T-cell (primary cell): ENCODE measurements at regions not wholly inside any gene's neighbourhood (a gene's known extent, or its start where the extent isn't known, plus 50 kb on each side); places are given as distances from the start of the nearest gene placed in this dataset.

ENCODE experiments used
- ATAC-seq, 4 experiments: fragments of 200-7000 bp in 3 of 4; fragments of 150-1000 bp in 1 of 4; cut with Tn5 transposase; replicated peaks in 1 of 4; 1 replicate in 3 of 4; 2 replicates in 1 of 4; pipeline ENCODE4 v1.10.0; 2021; ENCODE audit warnings: moderate library complexity in 3 of 4, mild to moderate bottlenecking in 2 of 4, moderate number of reproducible peaks in 1 of 4
- CTCF ChIA-PET, 2 donors: fragments of 300-600 bp; sonication (Branson Sonifier 250); formaldehyde crosslinking; loops; one replicate each; lab custom pipeline; 2022; ENCODE audit warnings: antibody characterized with exemption in 2 of 2; lab: Charles Lee
- POLR2A ChIA-PET, 2 donors: fragments of 300-600 bp; sonication (Branson Sonifier 250); formaldehyde crosslinking; loops; one replicate each; lab custom pipeline; 2022; ENCODE audit warnings: antibody characterized with exemption in 2 of 2; lab: Charles Lee
- DNase-seq, 35 experiments: peaks; one replicate each; pipeline versions ENCODE4 v3.0.0 to v3.0.0-alpha.2; 2013 to 2023
- H3K27ac ChIP-seq: one replicate; pipeline ENCODE4 v1.5.1; 2013; ENCODE audit warnings: low read length
- H3K27me3 ChIP-seq, 2 experiments: replicated peaks in 1 of 2; 1 replicate in 1 of 2; 2 replicates in 1 of 2; pipeline versions ENCODE4 v1.6.1 to v1.7.0; 2013; ENCODE audit warnings: low read length in 1 of 2, mixed read lengths in 1 of 2; ENCODE audit not compliant: control insufficient read depth in 2 of 2, insufficient read depth in 2 of 2; ENCODE audit errors: extremely low read depth in 1 of 2
- H3K36me3 ChIP-seq, 2 donors: 1 replicate in 1 of 2; 2 replicates in 1 of 2; pipeline versions ENCODE4 v1.6.1 to v1.7.0; 2013; ENCODE audit warnings: low read length in 1 of 2; ENCODE audit not compliant: control insufficient read depth in 2 of 2, insufficient read depth in 1 of 2; ENCODE audit errors: extremely low read depth in 1 of 2
- H3K4me1 ChIP-seq, 2 experiments: 1 replicate in 1 of 2; 2 replicates in 1 of 2; pipeline versions ENCODE4 v1.6.1 to v1.7.0; 2013; ENCODE audit warnings: low read length in 2 of 2, mixed read lengths in 1 of 2; ENCODE audit not compliant: insufficient read depth in 2 of 2, control insufficient read depth in 1 of 2; ENCODE audit errors: extremely low read depth in 1 of 2
- H3K4me3 ChIP-seq, 2 donors: 1 replicate in 1 of 2; 2 replicates in 1 of 2; pipeline versions ENCODE4 v1.5.1 to v1.7.0; 2013; ENCODE audit warnings: mild to moderate bottlenecking in 2 of 2, low read length in 1 of 2, moderate library complexity in 1 of 2; ENCODE audit not compliant: control insufficient read depth in 1 of 2; ENCODE audit errors: extremely low read depth in 1 of 2
- H3K9me3 ChIP-seq: 2 replicates; pipeline ENCODE4 v1.7.0; 2013
- H3K27ac Mint-ChIP-seq, 2 donors: one replicate each; pipeline ENCODE4 v1.8.0; 2020 to 2021; ENCODE audit warnings: mild to moderate bottlenecking in 2 of 2, mixed read lengths in 2 of 2
- H3K27me3 Mint-ChIP-seq, 2 donors: one replicate each; pipeline ENCODE4 v1.8.0; 2021 to 2022; ENCODE audit warnings: mixed read lengths in 2 of 2
- H3K36me3 Mint-ChIP-seq: one replicate; pipeline ENCODE4 v1.8.0; 2021; ENCODE audit warnings: mixed read lengths
- H3K4me1 Mint-ChIP-seq, 3 donors: one replicate each; pipeline ENCODE4 v1.8.0; 2020 to 2022; ENCODE audit warnings: mixed read lengths in 3 of 3, mild to moderate bottlenecking in 1 of 3
- H3K4me3 Mint-ChIP-seq, 3 donors: one replicate each; pipeline ENCODE4 v1.8.0; 2020 to 2022; ENCODE audit warnings: mild to moderate bottlenecking in 3 of 3, mixed read lengths in 3 of 3, moderate library complexity in 3 of 3
- H3K9me3 Mint-ChIP-seq, 3 donors: one replicate each; pipeline ENCODE4 v1.8.0; 2020 to 2022; ENCODE audit warnings: mixed read lengths in 3 of 3
- WGBS: methylation state at CpG from one replicate; pipeline ENCODE4 v1.1.5; 2013; ENCODE audit warnings: missing lambda C conversion rate; ENCODE audit not compliant: insufficient coverage; 5-methylcytosine and 5-hydroxymethylcytosine counted together

DNA sequence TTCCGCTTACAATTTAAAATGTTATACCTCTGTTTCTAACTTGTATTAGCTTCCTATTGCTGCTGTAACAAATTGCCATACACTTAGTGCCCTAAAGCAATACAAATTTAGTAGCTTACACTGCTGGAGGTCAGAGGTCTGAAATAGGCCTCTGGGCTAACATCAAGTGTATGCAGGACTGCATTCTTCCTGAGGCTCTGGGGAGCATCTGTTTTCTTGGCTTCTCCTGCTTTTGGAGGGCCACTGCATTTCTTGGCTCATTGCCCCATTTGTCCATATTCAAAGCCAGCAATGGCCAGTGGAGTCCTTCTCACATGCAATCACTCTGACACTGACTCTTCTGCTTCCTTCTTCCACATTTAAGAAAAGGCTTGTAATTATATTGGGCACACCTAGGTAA, 639.8 kb upstream of the INTU start:
- DNase-seq, result no peak
- ATAC-seq, result no peak
- CTCF ChIA-PET, result no interaction called here
- Mint-ChIP-seq H3K4me3 (no peak overlapping the region), H3K9me3 (peaks cover 0 to 13% (median 8%) of the 10 kb centered on the region in 3 donors), H3K27me3 (no peaks in the 10 kb centered on the region), H3K36me3 (no peaks in the 10 kb centered on the region), H3K4me1 (no peaks in the 10 kb centered on the region), H3K27ac (no peak overlapping the region)
- 80% methylated on average over 1 of the region's 1 CpG for WGBS
- Histone ChIP-seq H3K4me1 (no peaks in the 10 kb centered on the region), H3K4me3 (no peak overlapping the region), H3K9me3 (no peaks in the 10 kb centered on the region), H3K27me3 (no peaks in the 10 kb centered on the region), H3K27ac (no peak overlapping the region), H3K36me3 (no peaks in the 10 kb centered on the region)
- POLR2A ChIA-PET, result no interaction called here

DNA sequence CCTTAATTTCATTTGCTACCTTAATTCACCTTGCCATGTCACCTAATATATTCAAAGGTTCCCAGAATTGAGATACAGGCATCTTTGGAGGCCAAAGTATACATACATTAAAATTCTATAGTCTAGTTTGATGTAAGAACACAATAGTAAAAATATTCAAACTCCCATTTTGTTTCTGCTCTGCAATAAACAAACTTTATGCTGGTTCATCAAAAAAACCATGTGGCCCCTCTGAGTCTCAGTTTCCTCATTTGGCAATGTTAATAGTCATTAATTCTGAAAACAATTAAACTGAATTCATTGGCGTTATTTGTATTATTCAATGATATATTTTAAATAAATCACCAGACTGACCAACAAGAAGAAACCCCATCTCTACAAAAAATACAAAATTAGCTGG, 639.4 kb upstream of the INTU start:
- Mint-ChIP-seq H3K4me3 (no peak overlapping the region), H3K36me3 (no peaks in the 10 kb centered on the region), H3K9me3 (peaks cover 0 to 14% (median 8%) of the 10 kb centered on the region in 3 donors), H3K4me1 (no peaks in the 10 kb centered on the region), H3K27me3 (no peaks in the 10 kb centered on the region), H3K27ac (no peak overlapping the region)
- Histone ChIP-seq H3K4me1 (no peaks in the 10 kb centered on the region), H3K4me3 (no peak overlapping the region), H3K9me3 (no peaks in the 10 kb centered on the region), H3K36me3 (no peaks in the 10 kb centered on the region), H3K27me3 (no peaks in the 10 kb centered on the region), H3K27ac (no peak overlapping the region)
- no peak for DNase-seq
- ChIA-PET CTCF (no interaction called here), POLR2A (no interaction called here)
- no peak for ATAC-seq
- no CpG with 5 or more reads among the region's 1 CpG for WGBS

DNA sequence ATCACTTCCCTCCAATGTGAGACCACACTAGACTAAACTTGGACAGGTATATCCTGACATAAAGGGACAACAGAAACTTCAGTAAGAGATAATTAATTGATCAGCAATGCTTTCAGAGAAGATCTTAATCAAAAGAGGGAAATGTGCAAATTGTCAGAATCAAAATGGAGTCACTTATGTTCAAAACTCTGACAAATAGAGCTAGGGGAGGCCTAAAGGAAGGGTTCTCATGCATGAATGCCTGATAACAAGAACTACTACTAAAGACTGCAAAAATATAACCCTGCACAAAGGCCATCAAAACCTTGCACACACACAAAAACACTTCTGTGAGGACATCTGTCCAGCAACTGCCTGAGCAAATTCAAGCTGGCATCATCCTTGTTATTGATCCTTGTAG, 637.5 kb upstream of the INTU start:
- H3K4me3 Mint-ChIP-seq, result no peak overlapping the region
- POLR2A ChIA-PET, result no interaction called here
- Histone ChIP-seq H3K36me3 (no peaks in the 10 kb centered on the region), H3K4me1 (no peaks in the 10 kb centered on the region), H3K27ac (no peak overlapping the region), H3K27me3 (no peaks in the 10 kb centered on the region), H3K4me3 (no peak overlapping the region), H3K9me3 (no peaks in the 10 kb centered on the region)
- peaks cover 0 to 13% (median 12%) of the 10 kb centered on the region in 3 donors for H3K9me3 Mint-ChIP-seq
- DNase-seq (no peak), ATAC-seq (no peak)
- H3K36me3 Mint-ChIP-seq, result no peaks in the 10 kb centered on the region
- H3K4me1 Mint-ChIP-seq, result no peaks in the 10 kb centered on the region
- H3K27ac Mint-ChIP-seq, result no peak overlapping the region
- CTCF ChIA-PET, result no interaction called here
- no peaks in the 10 kb centered on the region for H3K27me3 Mint-ChIP-seq

DNA sequence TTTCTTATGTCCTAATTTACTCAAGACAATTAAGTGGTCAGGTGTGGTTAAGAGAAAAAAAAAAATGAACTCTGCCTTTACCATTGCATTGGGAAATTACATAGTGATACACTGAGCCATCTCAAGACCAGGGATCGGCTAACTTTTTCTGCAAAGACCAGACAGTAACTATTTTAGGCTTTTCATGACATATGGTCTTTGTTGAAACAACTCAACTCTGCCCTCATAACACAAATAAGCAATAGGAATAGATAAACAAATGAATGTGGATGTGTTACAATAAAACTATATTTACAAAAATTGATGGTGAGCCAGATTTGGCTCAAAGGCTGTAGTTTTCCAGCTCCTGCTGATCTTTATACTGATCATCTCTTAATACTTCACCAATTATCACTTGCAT, 632.6 kb upstream of the INTU start:
- Histone ChIP-seq H3K36me3 (no peaks in the 10 kb centered on the region), H3K9me3 (no peaks in the 10 kb centered on the region), H3K4me3 (no peak overlapping the region), H3K4me1 (no peaks in the 10 kb centered on the region), H3K27ac (no peak overlapping the region), H3K27me3 (no peaks in the 10 kb centered on the region)
- Mint-ChIP-seq H3K4me3 (no peak overlapping the region), H3K9me3 (peaks cover 0 to 9% (median 3%) of the 10 kb centered on the region in 3 donors), H3K4me1 (no peaks in the 10 kb centered on the region), H3K36me3 (no peaks in the 10 kb centered on the region), H3K27me3 (no peaks in the 10 kb centered on the region), H3K27ac (no peak overlapping the region)
- no peak for ATAC-seq
- DNase-seq, result no peak
- WGBS, result no CpG with 5 or more reads among the region's 1 CpG
- CTCF ChIA-PET, result no interaction called here
- POLR2A ChIA-PET, result no interaction called here

DNA sequence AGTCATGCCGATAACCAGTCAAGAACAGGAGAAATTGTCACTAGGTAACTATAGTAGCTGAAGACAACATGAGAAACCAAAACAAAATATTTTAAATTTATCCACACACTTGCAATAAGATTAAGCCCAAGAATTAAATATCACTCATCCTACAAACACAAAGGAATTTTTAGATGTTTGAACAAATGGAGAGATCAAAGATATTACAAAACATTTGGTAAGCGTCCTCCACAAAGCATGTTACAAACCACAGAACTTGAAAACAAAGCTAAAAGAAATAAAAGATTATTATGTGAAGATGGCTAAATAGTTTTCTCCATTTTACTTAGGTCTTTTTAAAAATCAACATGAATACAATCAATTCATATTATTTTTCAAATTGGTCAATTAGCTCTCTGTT, 631.9 kb upstream of the INTU start:
- Histone ChIP-seq H3K9me3 (no peaks in the 10 kb centered on the region), H3K27me3 (no peaks in the 10 kb centered on the region), H3K4me3 (no peak overlapping the region), H3K4me1 (no peaks in the 10 kb centered on the region), H3K36me3 (no peaks in the 10 kb centered on the region), H3K27ac (no peak overlapping the region)
- ChIA-PET CTCF (no interaction called here), POLR2A (no interaction called here)
- Mint-ChIP-seq H3K36me3 (no peaks in the 10 kb centered on the region), H3K27me3 (no peaks in the 10 kb centered on the region), H3K9me3 (peaks cover 2 to 12% (median 3%) of the 10 kb centered on the region in 3 donors), H3K4me1 (no peaks in the 10 kb centered on the region), H3K4me3 (no peak overlapping the region), H3K27ac (no peak overlapping the region)
- WGBS, result no CpG with 5 or more reads among the region's 2 CpGs
- DNase-seq (no peak), ATAC-seq (no peak)

DNA sequence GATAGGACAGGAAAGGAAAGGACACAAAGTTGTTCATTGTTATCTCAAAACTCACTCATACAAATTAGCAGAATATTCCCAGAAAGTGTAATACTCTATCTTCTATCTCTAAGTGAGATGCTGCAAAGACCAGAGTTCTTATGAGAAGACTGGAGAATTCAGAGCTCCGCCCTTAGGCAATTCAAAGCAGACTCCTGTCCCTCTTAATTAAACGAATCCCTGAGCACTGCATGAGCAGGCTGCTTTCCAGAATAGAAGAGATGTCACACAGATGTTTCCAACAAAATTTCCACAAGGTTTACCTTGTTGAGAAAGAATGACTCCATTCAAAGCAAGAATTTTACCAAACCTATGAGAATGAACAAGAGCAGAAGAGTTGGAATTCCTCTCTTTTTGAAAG, 630.8 kb upstream of the INTU start:
- POLR2A ChIA-PET, result no interaction called here
- Histone ChIP-seq H3K9me3 (no peaks in the 10 kb centered on the region), H3K27me3 (no peaks in the 10 kb centered on the region), H3K4me3 (no peak overlapping the region), H3K4me1 (no peaks in the 10 kb centered on the region), H3K36me3 (no peaks in the 10 kb centered on the region), H3K27ac (no peak overlapping the region)
- Mint-ChIP-seq H3K27me3 (no peaks in the 10 kb centered on the region), H3K4me3 (no peak overlapping the region), H3K9me3 (peaks cover 2 to 12% (median 3%) of the 10 kb centered on the region in 3 donors), H3K36me3 (no peaks in the 10 kb centered on the region), H3K4me1 (no peaks in the 10 kb centered on the region), H3K27ac (no peak overlapping the region)
- CTCF ChIA-PET, result no interaction called here
- WGBS, result no CpG with 5 or more reads among the region's 2 CpGs
- ATAC-seq (no peak), DNase-seq (no peak)

DNA sequence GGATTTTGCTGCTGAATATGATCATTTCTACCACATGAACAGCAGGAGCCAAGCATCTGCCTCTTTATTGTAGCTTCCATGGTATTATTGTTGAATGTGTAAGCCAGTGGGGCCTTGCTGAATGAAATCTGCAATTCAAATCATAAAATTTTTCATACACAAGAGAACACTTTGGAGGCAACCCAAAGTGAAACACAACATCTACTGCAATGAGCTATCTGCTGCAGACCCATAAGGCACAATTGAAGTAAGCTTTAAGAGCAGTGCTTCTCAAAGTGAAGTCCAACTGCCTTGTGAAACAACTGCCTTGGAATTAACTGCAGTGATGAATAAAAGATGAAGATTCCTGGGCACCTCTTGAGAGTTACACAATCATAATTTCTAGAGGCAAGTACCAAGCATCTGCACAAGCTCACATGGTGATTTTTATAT, 626.3 kb upstream of the INTU start:
- POLR2A ChIA-PET, result no interaction called here
- H3K36me3 Mint-ChIP-seq, result no peaks in the 10 kb centered on the region
- no peak for DNase-seq

More for the DNA sequence above, 626.3 kb upstream of the INTU start:
- Mint-ChIP-seq H3K4me3 (no peak overlapping the region), H3K9me3 (peaks cover 2 to 16% (median 9%) of the 10 kb centered on the region in 3 donors), H3K27me3 (no peaks in the 10 kb centered on the region), H3K4me1 (no peaks in the 10 kb centered on the region), H3K27ac (no peak overlapping the region)
- ATAC-seq, result no peak
- CTCF ChIA-PET, result no interaction called here
- Histone ChIP-seq H3K27ac (no peak overlapping the region), H3K4me1 (no peaks in the 10 kb centered on the region), H3K4me3 (no peak overlapping the region), H3K36me3 (no peaks in the 10 kb centered on the region), H3K27me3 (no peaks in the 10 kb centered on the region), H3K9me3 (no peaks in the 10 kb centered on the region)
